Left lobe of liver (tissue), 2 donors: ENCODE measurements at regions not wholly inside any gene's neighbourhood (a gene's known extent, or its start where the extent isn't known, plus 50 kb on each side); places are given as distances from the start of the nearest gene placed in this dataset.
"Not testable (repeated sequence)": the region's sequence is repeated elsewhere in the genome, so short reads cannot be mapped to it uniquely, and the experiment has no call there.

ENCODE experiments used
- ATAC-seq: fragments of 200-7000 bp; cut with Tn5 transposase; one replicate; pipeline ENCODE4 v1.9.1; 2020; ENCODE audit warnings: mild to moderate bottlenecking, moderate library complexity
- DNase-seq: peaks from one replicate; pipeline ENCODE4 v3.0.0-alpha.2; 2020; ENCODE audit warnings: low spot score
- donor health status: DM: no; HTN: no; CAD: no; lungs with moderate emphysema.
- donor health status: DM: no; HTN: yes; CAD: no.

- DNase-seq (no peak), ATAC-seq (no peak)
These were observed 539.3 kb upstream of the ISX start for GRCh38 chr22:34526681-34527080.

GRCh38 chr22:34534101-34534500, 531.9 kb upstream of the ISX start:
- ATAC-seq (no peak), DNase-seq (no peak)

GRCh38 chr22:34567367-34567766, 498.6 kb upstream of the ISX start:
- ATAC-seq: no peak

GRCh38 chr22:34570408-34570807, 495.6 kb upstream of the ISX start:
- ATAC-seq (no peak), DNase-seq (no peak)

More at GRCh38 chr22:34567367-34567766, 498.6 kb upstream of the ISX start:
- no peak for DNase-seq

GRCh38 chr22:34579519-34579918, 486.4 kb upstream of the ISX start:
- ATAC-seq (no peak), DNase-seq (no peak)

- DNase-seq (peak; percentile 57), ATAC-seq (peak; percentile 86)
These were observed 478.3 kb upstream of the ISX start for GRCh38 chr22:34587357-34588356.

GRCh38 chr22:34588871-34589545, 476.9 kb upstream of the ISX start:
- no peak for DNase-seq

GRCh38 chr22:34592123-34592740, 473.7 kb upstream of the ISX start:
- DNase-seq: no peak
- ATAC-seq: no peak

More at GRCh38 chr22:34588871-34589545, 476.9 kb upstream of the ISX start:
- no peak for ATAC-seq

- DNase-seq (no peak), ATAC-seq (no peak)
These were observed 466.4 kb upstream of the ISX start for GRCh38 chr22:34599567-34599966.

GRCh38 chr22:34604312-34604711, 461.6 kb upstream of the ISX start:
- DNase-seq: no peak

GRCh38 chr22:34608106-34608505, 457.9 kb upstream of the ISX start:
- ATAC-seq (no peak), DNase-seq (no peak)

More at GRCh38 chr22:34604312-34604711, 461.6 kb upstream of the ISX start:
- ATAC-seq: no peak

- DNase-seq: no peak
These were observed 457.3 kb upstream of the ISX start for GRCh38 chr22:34608540-34609115.

GRCh38 chr22:34609646-34610045, 456.3 kb upstream of the ISX start:
- no peak for ATAC-seq
- no peak for DNase-seq

More at GRCh38 chr22:34608540-34609115, 457.3 kb upstream of the ISX start:
- no peak for ATAC-seq

GRCh38 chr22:34620161-34620560, 445.8 kb upstream of the ISX start:
- ATAC-seq (no peak), DNase-seq (no peak)

- DNase-seq: no peak
- ATAC-seq: no peak
These were observed 445.1 kb upstream of the ISX start for GRCh38 chr22:34620832-34621231.

GRCh38 chr22:34622602-34623001, 443.4 kb upstream of the ISX start:
- DNase-seq: no peak
- no peak for ATAC-seq

- DNase-seq: no peak
These were observed 442.4 kb upstream of the ISX start for GRCh38 chr22:34623580-34623979.

GRCh38 chr22:34625892-34626291, 440.1 kb upstream of the ISX start:
- DNase-seq, ATAC-seq: not testable (repeated sequence)

More at GRCh38 chr22:34623580-34623979, 442.4 kb upstream of the ISX start:
- ATAC-seq: no peak

- DNase-seq (no peak), ATAC-seq (no peak)
These were observed 427.8 kb upstream of the ISX start for GRCh38 chr22:34638128-34638527.

GRCh38 chr22:34639911-34640310, 426.0 kb upstream of the ISX start:
- no peak for DNase-seq
- no peak for ATAC-seq

GRCh38 chr22:34645375-34645774, 420.6 kb upstream of the ISX start:
- ATAC-seq (no peak), DNase-seq (no peak)
